ENCODE measurements at regions not wholly inside any gene's neighbourhood (a gene's known extent, or its start where the extent isn't known, plus 50 kb on each side); places are given as distances from the start of the nearest gene placed in this dataset.

GRCh38 chr15:37771465-37771864, 163.0 kb upstream of the TMCO5A start:
- no peaks in the 10 kb centered on the region for H3K36me3 ChIP-seq (ENCODE audit: insufficient read depth, low read length)
- no peak overlapping the region for H3K27ac Mint-ChIP-seq
- no peak for ATAC-seq (ENCODE audit: poor library complexity)
- H3K4me1 ChIP-seq (ENCODE audit: insufficient read depth, low read length), result no peaks in the 10 kb centered on the region
- CTCF ChIA-PET, result no interaction called here
- peaks cover 0 to 2% of the 10 kb centered on the region in 2 experiments for H3K27me3 ChIP-seq (ENCODE audit: control insufficient read depth in 1 of 2, insufficient read depth in 2 of 2, low read length in 2 of 2)
- no peak for DNase-seq
- H3K4me3 ChIP-seq (ENCODE audit: low read length), result no peak overlapping the region
- no peaks in the 10 kb centered on the region for H3K9me3 ChIP-seq (ENCODE audit: control insufficient read depth in 1 of 2, insufficient read depth in 1 of 2, low read length in 2 of 2)
- H3K4me3 Mint-ChIP-seq, result no peak overlapping the region
- H3K27me3 Mint-ChIP-seq, result peaks cover 4% of the 10 kb centered on the region
- intact Hi-C loops (cut with DNase I, micrococcal nuclease), result no loop called here
- no peak overlapping the region for H3K27ac ChIP-seq (ENCODE audit: low read depth in 1 of 2, low read length in 2 of 2)
- POLR2A ChIA-PET, result no interaction called here
- no peak for TF ChIP-seq CTCF (IDR thresholded peaks at IDR 0.05)
- H3K36me3 Mint-ChIP-seq (ENCODE audit: low read depth), result no peaks in the 10 kb centered on the region
- H3K9me3 Mint-ChIP-seq, result no peaks in the 10 kb centered on the region
- H3K4me1 Mint-ChIP-seq (ENCODE audit: low read depth), result no peaks in the 10 kb centered on the region

GRCh38 chr15:37773111-37773860, 161.2 kb upstream of the TMCO5A start:
- H3K4me1 Mint-ChIP-seq (ENCODE audit: low read depth), result no peaks in the 10 kb centered on the region
- ATAC-seq (ENCODE audit: poor library complexity), result no peak

GRCh38 chr15:37774961-37775360, 159.5 kb upstream of the TMCO5A start:
- no peak overlapping the region for H3K27ac ChIP-seq (ENCODE audit: low read depth in 1 of 2, low read length in 2 of 2)
- no peak for TF ChIP-seq CTCF (IDR thresholded peaks at IDR 0.05)
- Mint-ChIP-seq H3K4me1 (ENCODE audit: low read depth) (no peaks in the 10 kb centered on the region), H3K27ac (no peak overlapping the region), H3K27me3 (no peaks in the 10 kb centered on the region), H3K36me3 (ENCODE audit: low read depth) (no peaks in the 10 kb centered on the region), H3K4me3 (no peak overlapping the region), H3K9me3 (no peaks in the 10 kb centered on the region)
- peaks cover 0 to 2% of the 10 kb centered on the region in 2 experiments for H3K27me3 ChIP-seq (ENCODE audit: control insufficient read depth in 1 of 2, insufficient read depth in 2 of 2, low read length in 2 of 2)
- POLR2A ChIA-PET, result no interaction called here
- no peak overlapping the region for H3K4me3 ChIP-seq (ENCODE audit: low read length)
- ATAC-seq (ENCODE audit: poor library complexity), result no peak
- no peak for DNase-seq
- H3K36me3 ChIP-seq (ENCODE audit: insufficient read depth, low read length), result no peaks in the 10 kb centered on the region
- CTCF ChIA-PET, result no interaction called here
- intact Hi-C loops (cut with DNase I, micrococcal nuclease), result no loop called here
- H3K9me3 ChIP-seq (ENCODE audit: control insufficient read depth in 1 of 2, insufficient read depth in 1 of 2, low read length in 2 of 2), result no peaks in the 10 kb centered on the region
- H3K4me1 ChIP-seq (ENCODE audit: insufficient read depth, low read length), result no peaks in the 10 kb centered on the region

More at GRCh38 chr15:37773111-37773860, 161.2 kb upstream of the TMCO5A start:
- H3K36me3 Mint-ChIP-seq (ENCODE audit: low read depth), result no peaks in the 10 kb centered on the region
- H3K9me3 Mint-ChIP-seq, result no peaks in the 10 kb centered on the region
- Histone ChIP-seq H3K9me3 (ENCODE audit: control insufficient read depth in 1 of 2, insufficient read depth in 1 of 2, low read length in 2 of 2) (no peaks in the 10 kb centered on the region), H3K36me3 (ENCODE audit: insufficient read depth, low read length) (no peaks in the 10 kb centered on the region), H3K27me3 (ENCODE audit: control insufficient read depth in 1 of 2, insufficient read depth in 2 of 2, low read length in 2 of 2) (peaks cover 0 to 2% of the 10 kb centered on the region in 2 experiments), H3K4me3 (ENCODE audit: low read length) (no peak overlapping the region), H3K27ac (ENCODE audit: low read depth in 1 of 2, low read length in 2 of 2) (no peak overlapping the region), H3K4me1 (ENCODE audit: insufficient read depth, low read length) (no peaks in the 10 kb centered on the region)
- DNase-seq, result no peak
- TF ChIP-seq CTCF (IDR thresholded peaks at IDR 0.05), result no peak
- intact Hi-C loops (cut with DNase I, micrococcal nuclease), result no loop called here
- no peaks in the 10 kb centered on the region for H3K27me3 Mint-ChIP-seq
- ChIA-PET CTCF (no interaction called here), POLR2A (no interaction called here)
- no peak overlapping the region for H3K27ac Mint-ChIP-seq
- no peak overlapping the region for H3K4me3 Mint-ChIP-seq
